DMS153 treated with DMSO at 0.1 percent for 48 hours (cell line): ENCODE measurements at regions not wholly inside any gene's neighbourhood (a gene's known extent, or its start where the extent isn't known, plus 50 kb on each side); places are given as distances from the start of the nearest gene placed in this dataset.

Experiments used
- DNase-seq: peaks from one replicate; lab custom pipeline; 2025; ENCODE audit not compliant: unreplicated experiment; lab: John Stamatoyannopoulos, UW

GRCh38 chr18:41553716-41554115 lies 401.3 kb upstream of the PIK3C3 start:
- DNase-seq, result no peak

- DNase-seq, result no peak
Measured at GRCh38 chr18:41548521-41549260, 406.3 kb upstream of the PIK3C3 start.

- DNase-seq, result no peak
Measured at GRCh38 chr18:41545091-41545888, 409.7 kb upstream of the PIK3C3 start.

GRCh38 chr18:41543815-41544214 lies 411.2 kb upstream of the PIK3C3 start:
- no peak for DNase-seq

- no peak for DNase-seq
Measured at GRCh38 chr18:41540237-41540871, 414.7 kb upstream of the PIK3C3 start.

GRCh38 chr18:41538751-41539150 lies 416.3 kb upstream of the PIK3C3 start:
- DNase-seq, result no peak

GRCh38 chr18:41537666-41538065 lies 417.4 kb upstream of the PIK3C3 start:
- no peak for DNase-seq

GRCh38 chr18:41532344-41533086 lies 422.5 kb upstream of the PIK3C3 start:
- DNase-seq, result no peak

- DNase-seq, result no peak
Measured at GRCh38 chr18:41530970-41531369, 424.1 kb upstream of the PIK3C3 start.

GRCh38 chr18:41529093-41529492 lies 425.9 kb upstream of the PIK3C3 start:
- DNase-seq, result no peak

- no peak for DNase-seq
Measured at GRCh38 chr18:41526054-41526453, 429.0 kb upstream of the PIK3C3 start.

- no peak for DNase-seq
Measured at GRCh38 chr18:41524674-41525470, 430.2 kb upstream of the PIK3C3 start.

- DNase-seq, result no peak
Measured at GRCh38 chr18:41517142-41517541, 437.9 kb upstream of the PIK3C3 start.

- DNase-seq, result no peak
Measured at GRCh38 chr18:41513438-41513837, 441.6 kb upstream of the PIK3C3 start.

- DNase-seq, result no peak
Measured at GRCh38 chr18:41504316-41504715, 450.7 kb upstream of the PIK3C3 start.

GRCh38 chr18:41501848-41502247 lies 453.2 kb upstream of the PIK3C3 start:
- no peak for DNase-seq

- no peak for DNase-seq
Measured at GRCh38 chr18:41499345-41499744, 455.7 kb upstream of the PIK3C3 start.

- DNase-seq, result no peak
Measured at GRCh38 chr18:41490861-41491260, 464.2 kb upstream of the PIK3C3 start.

GRCh38 chr18:41486575-41486974 lies 468.5 kb upstream of the PIK3C3 start:
- DNase-seq, result no peak

- no peak for DNase-seq
Measured at GRCh38 chr18:41484069-41484468, 471.0 kb upstream of the PIK3C3 start.
